Brain microvascular endothelial cell (primary cell): ENCODE measurements at regions not wholly inside any gene's neighbourhood (a gene's known extent, or its start where the extent isn't known, plus 50 kb on each side); places are given as distances from the start of the nearest gene placed in this dataset.

Source experiments
- DNase-seq: peaks from one replicate; pipeline ENCODE4 v3.0.0-alpha.2; 2020
- H3K27ac ChIP-seq: fragments of 250-450 bp; sonication (Bioruptor Pico); 2 replicates; pipeline ENCODE4 v1.5.1; 2020; ENCODE audit warnings: mild to moderate bottlenecking, moderate library complexity
- H3K27me3 ChIP-seq: fragments of 250-450 bp; sonication (Bioruptor Pico); replicated peaks from 2 replicates; pipeline ENCODE4 v1.5.1; 2020; ENCODE audit warnings: mild to moderate bottlenecking
- H3K36me3 ChIP-seq: fragments of 250-450 bp; sonication (Bioruptor Pico); replicated peaks from 2 replicates; pipeline ENCODE4 v1.5.1; 2020; ENCODE audit warnings: mild to moderate bottlenecking
- H3K4me3 ChIP-seq: 2 replicates; pipeline ENCODE4 v1.5.1; 2011; ENCODE audit warnings: low read depth, mild to moderate bottlenecking, control low read depth, low read length, moderate library complexity
- CTCF ChIP-seq: IDR thresholded peaks from 2 replicates; pipeline ENCODE4 v1.5.1; 2011; ENCODE audit warnings: low read depth, mild to moderate bottlenecking, moderate library complexity, low read length, control low read depth, inconsistent platforms; ENCODE audit errors: missing control alignments
- in situ Hi-C: cut with HindIII; loops from 2 replicates; pipeline ENCODE4 v1.10.0; 2017; ENCODE audit warnings: low sequenced_read_pairs, low pct_ligation_motif_present

GRCh38 chr11:70020336-70021214 lies 57.5 kb upstream of the ANO1 start:
- Histone ChIP-seq H3K27ac (no peak overlapping the region), H3K36me3 (no peaks in the 10 kb centered on the region), H3K27me3 (no peaks in the 10 kb centered on the region), H3K4me3 (no peak overlapping the region)
- DNase-seq, result peak; percentile 28
- in situ Hi-C loops, result no loop called here
- TF ChIP-seq CTCF, result no peak

- in situ Hi-C loops, result no loop called here
- no peak for TF ChIP-seq CTCF
These were observed 56.5 kb upstream of the ANO1 start for GRCh38 chr11:70021586-70021985.

GRCh38 chr11:70024036-70024772 lies 53.9 kb upstream of the ANO1 start:
- TF ChIP-seq CTCF, result no peak
- in situ Hi-C loops, result no loop called here
- no peak for DNase-seq
- Histone ChIP-seq H3K27ac (no peak overlapping the region), H3K27me3 (no peaks in the 10 kb centered on the region), H3K4me3 (no peak overlapping the region), H3K36me3 (no peaks in the 10 kb centered on the region)

More at GRCh38 chr11:70021586-70021985, 56.5 kb upstream of the ANO1 start:
- Histone ChIP-seq H3K27ac (no peak overlapping the region), H3K36me3 (no peaks in the 10 kb centered on the region), H3K27me3 (no peaks in the 10 kb centered on the region), H3K4me3 (no peak overlapping the region)
- no peak for DNase-seq

- in situ Hi-C loops, result loop anchor here (25.0 kb wide), 1 partner anchor 163 kb away; no protein-coding TSS in a partner anchor
- TF ChIP-seq CTCF, result no peak
- no peaks in the 10 kb centered on the region for H3K27me3 ChIP-seq
- DNase-seq, result no peak
- no peak overlapping the region for H3K4me3 ChIP-seq
- H3K27ac ChIP-seq, result no peak overlapping the region
- no peaks in the 10 kb centered on the region for H3K36me3 ChIP-seq
These were observed 53.4 kb upstream of the ANO1 start for GRCh38 chr11:70024773-70025045.

- no peak for TF ChIP-seq CTCF
- no peak overlapping the region for H3K4me3 ChIP-seq
- in situ Hi-C loops, result loop anchor here (25.0 kb wide), 1 partner anchor 162 kb away; no protein-coding TSS in a partner anchor
- no peak for DNase-seq
- H3K36me3 ChIP-seq, result no peaks in the 10 kb centered on the region
- H3K27me3 ChIP-seq, result no peaks in the 10 kb centered on the region
- H3K27ac ChIP-seq, result no peak overlapping the region
These were observed 52.8 kb upstream of the ANO1 start for GRCh38 chr11:70025308-70025707.
